CD14-positive monocyte (primary cell): ENCODE measurements at regions not wholly inside any gene's neighbourhood (a gene's known extent, or its start where the extent isn't known, plus 50 kb on each side); places are given as distances from the start of the nearest gene placed in this dataset.

Source experiments
- DNase-seq, 3 donors: peaks; one replicate each; pipeline ENCODE4 v3.0.0-alpha.2; 2011 to 2022
- H2AFZ ChIP-seq: 2 replicates; pipeline ENCODE4 v1.6.0; 2012; ENCODE audit warnings: mild to moderate bottlenecking, low read depth, low read length, inconsistent platforms; ENCODE audit not compliant: insufficient read depth, poor library complexity, severe bottlenecking
- H3K27ac ChIP-seq, 2 donors: 1 replicate in 1 of 2; 2 replicates in 1 of 2; pipeline ENCODE4 v1.5.1; 2012 to 2013; ENCODE audit warnings: low read length in 2 of 2, control low read depth in 1 of 2, inconsistent platforms in 1 of 2, low read depth in 1 of 2, mild to moderate bottlenecking in 1 of 2
- H3K27me3 ChIP-seq, 2 donors: one replicate each; pipeline versions ENCODE4 v1.6.0 to v1.6.1; 2011 to 2013; ENCODE audit warnings: low read length in 2 of 2; ENCODE audit not compliant: control insufficient read depth in 2 of 2, insufficient read depth in 2 of 2
- H3K36me3 ChIP-seq, 2 donors: replicated peaks in 1 of 2; 1 replicate in 1 of 2; 2 replicates in 1 of 2; pipeline versions ENCODE4 v1.5.1 to v1.6.1; 2012 to 2013; ENCODE audit warnings: low read length in 2 of 2, control low read depth in 1 of 2, inconsistent platforms in 1 of 2, mild to moderate bottlenecking in 1 of 2; ENCODE audit not compliant: insufficient read depth in 2 of 2, control insufficient read depth in 1 of 2
- H3K4me1 ChIP-seq, 2 donors: 1 replicate in 1 of 2; 2 replicates in 1 of 2; pipeline versions ENCODE4 v1.5.1 to v1.6.1; 2012 to 2013; ENCODE audit warnings: low read length in 2 of 2, control low read depth in 1 of 2, inconsistent platforms in 1 of 2, mild to moderate bottlenecking in 1 of 2, moderate library complexity in 1 of 2; ENCODE audit not compliant: insufficient read depth in 2 of 2, control insufficient read depth in 1 of 2
- H3K4me2 ChIP-seq: replicated peaks from 2 replicates; pipeline ENCODE3; 2012; ENCODE audit warnings: low read length, moderate library complexity, mild to moderate bottlenecking; ENCODE audit not compliant: poor library complexity, severe bottlenecking; ENCODE audit errors: extremely low read depth
- H3K4me3 ChIP-seq, 3 experiments: fragments of 200-600 bp in 1 of 3; sonication (generic) in 1 of 3; replicated peaks in 1 of 3; 1 replicate in 2 of 3; 2 replicates in 1 of 3; pipeline ENCODE4 v1.5.1; 2011 to 2013; ENCODE audit warnings: low read length in 3 of 3, mild to moderate bottlenecking in 3 of 3, control low read depth in 2 of 3, low read depth in 2 of 3, inconsistent platforms in 1 of 3, moderate library complexity in 1 of 3
- H3K79me2 ChIP-seq: 2 replicates; pipeline ENCODE4 v1.6.0; 2012; ENCODE audit warnings: mild to moderate bottlenecking, control low read depth, inconsistent platforms, low read length, moderate library complexity; ENCODE audit not compliant: insufficient read depth
- H3K9ac ChIP-seq: 2 replicates; pipeline ENCODE4 v1.6.0; 2017; ENCODE audit warnings: low read length, mild to moderate bottlenecking; ENCODE audit not compliant: insufficient read depth, poor library complexity, severe bottlenecking
- H3K9me3 ChIP-seq, 2 donors: replicated peaks in 1 of 2; 1 replicate in 1 of 2; 2 replicates in 1 of 2; pipeline versions ENCODE4 v1.5.1 to v1.6.1; 2012 to 2013; ENCODE audit warnings: low read length in 2 of 2, control low read depth in 1 of 2; ENCODE audit not compliant: control insufficient read depth in 1 of 2, insufficient read depth in 1 of 2
- H4K20me1 ChIP-seq: 2 replicates; pipeline ENCODE4 v1.6.0; 2012; ENCODE audit warnings: mild to moderate bottlenecking, low read length, control low read depth, moderate library complexity; ENCODE audit not compliant: insufficient read depth
- H3K27ac Mint-ChIP-seq, 7 donors: one replicate each; pipeline ENCODE4 v1.8.0; 2020; ENCODE audit warnings: mild to moderate bottlenecking in 7 of 7, mixed read lengths in 7 of 7, moderate library complexity in 6 of 7, inconsistent platforms in 2 of 7
- H3K27me3 Mint-ChIP-seq, 3 donors: one replicate each; pipeline ENCODE4 v1.8.0; 2021 to 2022; ENCODE audit warnings: low read depth in 3 of 3, mild to moderate bottlenecking in 3 of 3, mixed read lengths in 3 of 3, moderate library complexity in 3 of 3, inconsistent platforms in 1 of 3
- H3K36me3 Mint-ChIP-seq, 2 donors: one replicate each; pipeline ENCODE4 v1.8.0; 2020; ENCODE audit warnings: mixed read lengths in 2 of 2, inconsistent platforms in 1 of 2, mild to moderate bottlenecking in 1 of 2
- H3K4me1 Mint-ChIP-seq: one replicate; pipeline ENCODE4 v1.8.0; 2020; ENCODE audit warnings: mild to moderate bottlenecking, mixed read lengths
- H3K4me3 Mint-ChIP-seq, 2 donors: one replicate each; pipeline ENCODE4 v1.8.0; 2020; ENCODE audit warnings: mild to moderate bottlenecking in 2 of 2, mixed read lengths in 2 of 2, moderate library complexity in 1 of 2
- H3K9me3 Mint-ChIP-seq, 7 donors: one replicate each; pipeline ENCODE4 v1.8.0; 2020 to 2022; ENCODE audit warnings: mixed read lengths in 7 of 7, mild to moderate bottlenecking in 6 of 7, moderate library complexity in 6 of 7, inconsistent platforms in 2 of 7
- WGBS: methylation state at CpG from one replicate; pipeline ENCODE4 v1.1.5; 2013; ENCODE audit warnings: missing lambda C conversion rate; ENCODE audit not compliant: insufficient coverage; 5-methylcytosine and 5-hydroxymethylcytosine counted together
- intact Hi-C, 2 donors: fragments of 100-400 bp; cut with micrococcal nuclease; formaldehyde crosslinking; loops; one replicate each; pipeline versions ENCODE4 v1.15.0 to v1.15.1; 2023
- TF ChIP-seq, protein P1 (sequence below): fragments of 200-600 bp; IDR thresholded peaks from one replicate; pipeline ENCODE4 v1.8.0; 2022; ENCODE audit warnings: antibody characterized with exemption, mild to moderate bottlenecking

DNA sequence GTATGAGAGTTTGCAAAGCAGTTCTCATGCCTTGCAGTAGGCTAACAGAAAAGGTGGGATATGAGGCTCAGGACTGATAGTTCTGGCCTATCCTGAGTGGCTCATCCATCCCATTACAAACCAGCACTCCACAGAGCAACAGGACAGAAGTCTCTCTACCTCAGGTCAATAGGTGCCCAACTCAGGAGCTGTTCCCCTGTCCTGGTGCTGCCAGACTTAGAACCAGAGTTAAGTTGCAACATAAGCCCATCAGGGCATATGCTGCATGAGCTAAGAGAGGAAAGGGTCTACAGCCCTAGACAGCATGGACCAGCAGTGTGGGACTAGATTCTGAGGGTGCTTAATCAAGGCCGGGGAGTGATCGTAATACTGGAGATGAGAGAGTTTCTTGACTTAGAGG is 104.8 kb upstream of the ECI2 start:
- Histone ChIP-seq H3K79me2 (no peaks in the 10 kb centered on the region), H3K27me3 (no peaks in the 10 kb centered on the region), H2AFZ (no peak overlapping the region), H4K20me1 (no peaks in the 10 kb centered on the region), H3K4me2 (no peak overlapping the region), H3K4me1 (no peaks in the 10 kb centered on the region), H3K9ac (no peak overlapping the region), H3K4me3 (no peak overlapping the region), H3K27ac (no peak overlapping the region), H3K36me3 (no peaks in the 10 kb centered on the region), H3K9me3 (peaks cover 14 to 15% of the 10 kb centered on the region in 2 donors)
- peak overlapping the region in 1 of 7 donors; percentile 46 for H3K27ac Mint-ChIP-seq
- no peak overlapping the region for H3K4me3 Mint-ChIP-seq
- TF ChIP-seq, protein P1, sequence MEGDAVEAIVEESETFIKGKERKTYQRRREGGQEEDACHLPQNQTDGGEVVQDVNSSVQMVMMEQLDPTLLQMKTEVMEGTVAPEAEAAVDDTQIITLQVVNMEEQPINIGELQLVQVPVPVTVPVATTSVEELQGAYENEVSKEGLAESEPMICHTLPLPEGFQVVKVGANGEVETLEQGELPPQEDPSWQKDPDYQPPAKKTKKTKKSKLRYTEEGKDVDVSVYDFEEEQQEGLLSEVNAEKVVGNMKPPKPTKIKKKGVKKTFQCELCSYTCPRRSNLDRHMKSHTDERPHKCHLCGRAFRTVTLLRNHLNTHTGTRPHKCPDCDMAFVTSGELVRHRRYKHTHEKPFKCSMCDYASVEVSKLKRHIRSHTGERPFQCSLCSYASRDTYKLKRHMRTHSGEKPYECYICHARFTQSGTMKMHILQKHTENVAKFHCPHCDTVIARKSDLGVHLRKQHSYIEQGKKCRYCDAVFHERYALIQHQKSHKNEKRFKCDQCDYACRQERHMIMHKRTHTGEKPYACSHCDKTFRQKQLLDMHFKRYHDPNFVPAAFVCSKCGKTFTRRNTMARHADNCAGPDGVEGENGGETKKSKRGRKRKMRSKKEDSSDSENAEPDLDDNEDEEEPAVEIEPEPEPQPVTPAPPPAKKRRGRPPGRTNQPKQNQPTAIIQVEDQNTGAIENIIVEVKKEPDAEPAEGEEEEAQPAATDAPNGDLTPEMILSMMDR = no peak
- no peaks in the 10 kb centered on the region for H3K27me3 Mint-ChIP-seq
- DNase-seq = no peak
- intact Hi-C loops = no loop called here
- H3K9me3 Mint-ChIP-seq = peaks cover 16 to 29% (median 25%) of the 10 kb centered on the region in 7 donors
- H3K4me1 Mint-ChIP-seq = no peaks in the 10 kb centered on the region
- H3K36me3 Mint-ChIP-seq = no peaks in the 10 kb centered on the region
- WGBS = no CpG with 5 or more reads among the region's 2 CpGs

GRCh38 chr6:4225161-4225872 is 89.9 kb upstream of the ECI2 start:
- Mint-ChIP-seq H3K27ac (no peak overlapping the region), H3K36me3 (no peaks in the 10 kb centered on the region), H3K4me3 (no peak overlapping the region), H3K9me3 (peaks cover 3 to 22% (median 7%) of the 10 kb centered on the region in 7 donors), H3K27me3 (peaks cover 0 to 1% (median 0%) of the 10 kb centered on the region in 3 donors), H3K4me1 (no peaks in the 10 kb centered on the region)
- H3K27me3 ChIP-seq = no peaks in the 10 kb centered on the region
- peaks cover 0 to 10% of the 10 kb centered on the region in 2 donors for H3K9me3 ChIP-seq
- intact Hi-C loops = no loop called here
- TF ChIP-seq, protein P1 = no peak
- no peaks in the 10 kb centered on the region for H3K79me2 ChIP-seq
- no peak for DNase-seq
- H3K4me2 ChIP-seq = no peak overlapping the region
- no peak overlapping the region for H3K9ac ChIP-seq
- no peaks in the 10 kb centered on the region for H4K20me1 ChIP-seq
- WGBS = 86% methylated on average over 5 of the region's 9 CpGs
- no peak overlapping the region for H3K27ac ChIP-seq
- H3K36me3 ChIP-seq = no peaks in the 10 kb centered on the region
- H3K4me1 ChIP-seq = no peaks in the 10 kb centered on the region
- H2AFZ ChIP-seq = no peak overlapping the region
- no peak overlapping the region for H3K4me3 ChIP-seq
